A673 (cell line): ENCODE measurements at regions not wholly inside any gene's neighbourhood (a gene's known extent, or its start where the extent isn't known, plus 50 kb on each side); places are given as distances from the start of the nearest gene placed in this dataset.

Source experiments
- EZH2 ChIP-seq: fragments of 200-600 bp; sonication (generic); IDR thresholded peaks from 2 replicates; pipeline ENCODE4 v1.6.1; 2017; ENCODE audit warnings: borderline replicate concordance, low read depth, mild to moderate bottlenecking, mixed read lengths, antibody characterized with exemption, low read length; ENCODE audit not compliant: poor library complexity, severe bottlenecking
- TF ChIP-seq, protein P1 (sequence below): fragments of 300-800, 200-600 bp; sonication (generic); conservative IDR thresholded peaks from 2 replicates; pipeline ENCODE4 v1.5.1; 2017; ENCODE audit warnings: low read depth, mild to moderate bottlenecking, antibody characterized with exemption, low read length, moderate library complexity, mixed read lengths

GRCh38 chr6:14458669-14459266, 341.2 kb downstream of the CD83 start:
- TF ChIP-seq, protein P1, sequence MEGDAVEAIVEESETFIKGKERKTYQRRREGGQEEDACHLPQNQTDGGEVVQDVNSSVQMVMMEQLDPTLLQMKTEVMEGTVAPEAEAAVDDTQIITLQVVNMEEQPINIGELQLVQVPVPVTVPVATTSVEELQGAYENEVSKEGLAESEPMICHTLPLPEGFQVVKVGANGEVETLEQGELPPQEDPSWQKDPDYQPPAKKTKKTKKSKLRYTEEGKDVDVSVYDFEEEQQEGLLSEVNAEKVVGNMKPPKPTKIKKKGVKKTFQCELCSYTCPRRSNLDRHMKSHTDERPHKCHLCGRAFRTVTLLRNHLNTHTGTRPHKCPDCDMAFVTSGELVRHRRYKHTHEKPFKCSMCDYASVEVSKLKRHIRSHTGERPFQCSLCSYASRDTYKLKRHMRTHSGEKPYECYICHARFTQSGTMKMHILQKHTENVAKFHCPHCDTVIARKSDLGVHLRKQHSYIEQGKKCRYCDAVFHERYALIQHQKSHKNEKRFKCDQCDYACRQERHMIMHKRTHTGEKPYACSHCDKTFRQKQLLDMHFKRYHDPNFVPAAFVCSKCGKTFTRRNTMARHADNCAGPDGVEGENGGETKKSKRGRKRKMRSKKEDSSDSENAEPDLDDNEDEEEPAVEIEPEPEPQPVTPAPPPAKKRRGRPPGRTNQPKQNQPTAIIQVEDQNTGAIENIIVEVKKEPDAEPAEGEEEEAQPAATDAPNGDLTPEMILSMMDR = no peak
- no peak for TF ChIP-seq EZH2
